Stimulated activated naive CD8-positive, alpha-beta T cell treated with anti-CD3 and anti-CD28 coated beads, Interleukin-15, amount 100 ng/mL, for 72 hours (primary cell): ENCODE measurements at regions not wholly inside any gene's neighbourhood (a gene's known extent, or its start where the extent isn't known, plus 50 kb on each side); places are given as distances from the start of the nearest gene placed in this dataset.

Experiments used
- ATAC-seq: fragments of 150-1000 bp; cut with Tn5 transposase; 2 replicates; pipeline ENCODE4 v1.10.0; 2021; ENCODE audit warnings: mild to moderate bottlenecking, moderate library complexity
- DNase-seq, 2 donors: peaks; one replicate each; pipeline ENCODE4 v3.0.0; 2021 to 2022
- H3K27ac Mint-ChIP-seq, 2 donors: one replicate each; pipeline ENCODE4 v1.8.0; 2022; ENCODE audit warnings: mild to moderate bottlenecking in 2 of 2, mixed read lengths in 2 of 2, moderate library complexity in 2 of 2
- H3K27me3 Mint-ChIP-seq: one replicate; pipeline ENCODE4 v1.8.0; 2022; ENCODE audit warnings: mixed read lengths
- H3K4me1 Mint-ChIP-seq: one replicate; pipeline ENCODE4 v1.8.0; 2022; ENCODE audit warnings: mild to moderate bottlenecking, mixed read lengths
- H3K4me3 Mint-ChIP-seq, 2 donors: one replicate each; pipeline ENCODE4 v1.8.0; 2022; ENCODE audit warnings: mild to moderate bottlenecking in 2 of 2, mixed read lengths in 2 of 2, moderate library complexity in 1 of 2
- H3K9me3 Mint-ChIP-seq, 2 donors: one replicate each; pipeline ENCODE4 v1.8.0; 2022; ENCODE audit warnings: mixed read lengths in 2 of 2

DNA sequence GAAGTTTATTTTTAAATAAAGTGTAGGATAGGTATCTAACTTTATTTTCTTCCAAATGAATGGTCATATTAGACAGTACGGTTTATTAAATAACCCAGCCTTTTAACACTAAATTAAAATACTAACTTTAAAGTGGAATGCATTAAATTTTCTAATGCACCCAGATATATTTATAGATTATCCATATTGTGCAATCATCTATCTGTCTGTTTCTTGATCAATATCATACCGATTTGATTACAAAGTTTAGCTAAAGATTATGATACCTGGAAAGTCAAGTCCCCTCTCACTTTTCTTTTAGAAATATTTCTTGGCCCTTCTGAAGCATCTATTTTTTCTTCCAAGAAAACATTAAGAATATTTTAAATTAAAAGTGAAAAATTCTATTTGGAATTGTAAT, 124.3 kb upstream of the PDE5A start:
- H3K27me3 Mint-ChIP-seq = no peaks in the 10 kb centered on the region
- no peak for ATAC-seq
- H3K4me1 Mint-ChIP-seq = no peaks in the 10 kb centered on the region
- H3K27ac Mint-ChIP-seq = no peak overlapping the region
- H3K4me3 Mint-ChIP-seq = no peak overlapping the region
- no peak for DNase-seq
- H3K9me3 Mint-ChIP-seq = no peaks in the 10 kb centered on the region

GRCh38 chr4:119750771-119751170, 122.2 kb upstream of the PDE5A start:
- Mint-ChIP-seq H3K27me3 (no peaks in the 10 kb centered on the region), H3K4me3 (no peak overlapping the region), H3K27ac (no peak overlapping the region), H3K9me3 (no peaks in the 10 kb centered on the region), H3K4me1 (no peaks in the 10 kb centered on the region)
- ATAC-seq (no peak), DNase-seq (no peak)

GRCh38 chr4:119750048-119750447, 121.4 kb upstream of the PDE5A start:
- no peak overlapping the region for H3K27ac Mint-ChIP-seq

GRCh38 chr4:119748853-119749252, 120.2 kb upstream of the PDE5A start:
- H3K9me3 Mint-ChIP-seq = no peaks in the 10 kb centered on the region
- H3K4me3 Mint-ChIP-seq = no peak overlapping the region
- no peak for DNase-seq
- peaks cover 3% of the 10 kb centered on the region for H3K27me3 Mint-ChIP-seq
- no peak overlapping the region for H3K27ac Mint-ChIP-seq
- ATAC-seq = no peak
- H3K4me1 Mint-ChIP-seq = no peaks in the 10 kb centered on the region

More at GRCh38 chr4:119750048-119750447, 121.4 kb upstream of the PDE5A start:
- Mint-ChIP-seq H3K9me3 (no peaks in the 10 kb centered on the region), H3K4me3 (no peak overlapping the region), H3K27me3 (no peaks in the 10 kb centered on the region), H3K4me1 (no peaks in the 10 kb centered on the region)
- ATAC-seq (no peak), DNase-seq (no peak)

- no peak overlapping the region for H3K4me3 Mint-ChIP-seq
- H3K4me1 Mint-ChIP-seq = no peaks in the 10 kb centered on the region
- H3K9me3 Mint-ChIP-seq = no peaks in the 10 kb centered on the region
- H3K27ac Mint-ChIP-seq = no peak overlapping the region
- ATAC-seq (no peak), DNase-seq (no peak)
- H3K27me3 Mint-ChIP-seq = peaks cover 7% of the 10 kb centered on the region
These were observed 118.3 kb upstream of the PDE5A start for GRCh38 chr4:119746951-119747350.

DNA sequence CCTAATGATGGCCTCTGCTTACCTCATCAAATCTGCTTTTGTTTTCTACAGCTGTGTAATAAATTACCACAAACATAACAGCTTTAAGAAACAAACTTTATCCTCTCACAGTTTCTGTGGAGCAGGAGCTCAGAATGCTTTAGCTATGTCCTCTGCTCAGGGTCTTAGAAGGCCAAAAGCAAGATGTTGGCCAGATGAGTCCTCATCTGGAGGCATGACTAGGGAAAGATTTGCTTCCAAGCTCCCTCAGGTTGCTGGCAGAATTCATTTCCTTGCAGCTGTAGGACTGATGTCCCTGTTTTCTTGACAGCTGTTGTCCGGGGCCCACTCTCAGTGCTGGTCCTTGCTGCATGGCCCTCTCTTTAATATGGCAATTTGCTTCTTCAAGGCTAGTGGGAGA, 116.7 kb upstream of the PDE5A start:
- no peaks in the 10 kb centered on the region for H3K9me3 Mint-ChIP-seq
- DNase-seq (no peak), ATAC-seq (no peak)
- peaks cover 7% of the 10 kb centered on the region for H3K27me3 Mint-ChIP-seq
- no peaks in the 10 kb centered on the region for H3K4me1 Mint-ChIP-seq
- no peak overlapping the region for H3K4me3 Mint-ChIP-seq
- H3K27ac Mint-ChIP-seq = no peak overlapping the region

- H3K9me3 Mint-ChIP-seq = no peaks in the 10 kb centered on the region
These were observed 116.0 kb upstream of the PDE5A start for GRCh38 chr4:119744580-119744979.

DNA sequence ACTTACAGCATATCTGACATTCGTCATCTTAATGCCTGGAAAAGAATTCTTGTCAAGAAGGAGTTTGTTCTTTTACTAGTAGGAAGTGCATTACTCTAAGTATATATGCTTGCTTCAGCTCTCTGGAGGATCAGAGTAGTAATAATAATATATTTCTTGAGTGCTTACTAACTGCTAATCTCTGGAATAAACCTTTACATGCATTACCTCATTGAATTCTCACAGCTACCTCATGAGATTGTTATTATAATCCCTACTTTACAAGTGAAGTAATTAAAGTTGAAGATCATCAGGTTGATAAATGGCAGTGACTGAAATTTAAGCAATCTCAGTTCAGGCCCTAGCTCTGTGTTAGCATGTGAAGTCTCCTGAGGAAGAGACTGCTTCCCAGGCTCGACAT, 115.0 kb upstream of the PDE5A start:
- no peaks in the 10 kb centered on the region for H3K4me1 Mint-ChIP-seq
- DNase-seq (no peak), ATAC-seq (no peak)
- H3K4me3 Mint-ChIP-seq = no peak overlapping the region
- H3K27ac Mint-ChIP-seq = no peak overlapping the region
- peaks cover 7% of the 10 kb centered on the region for H3K27me3 Mint-ChIP-seq
- no peaks in the 10 kb centered on the region for H3K9me3 Mint-ChIP-seq

More at GRCh38 chr4:119744580-119744979, 116.0 kb upstream of the PDE5A start:
- H3K4me1 Mint-ChIP-seq = no peaks in the 10 kb centered on the region
- H3K27ac Mint-ChIP-seq = no peak overlapping the region
- H3K4me3 Mint-ChIP-seq = no peak overlapping the region
- ATAC-seq (no peak), DNase-seq (no peak)
- H3K27me3 Mint-ChIP-seq = peaks cover 7% of the 10 kb centered on the region

DNA sequence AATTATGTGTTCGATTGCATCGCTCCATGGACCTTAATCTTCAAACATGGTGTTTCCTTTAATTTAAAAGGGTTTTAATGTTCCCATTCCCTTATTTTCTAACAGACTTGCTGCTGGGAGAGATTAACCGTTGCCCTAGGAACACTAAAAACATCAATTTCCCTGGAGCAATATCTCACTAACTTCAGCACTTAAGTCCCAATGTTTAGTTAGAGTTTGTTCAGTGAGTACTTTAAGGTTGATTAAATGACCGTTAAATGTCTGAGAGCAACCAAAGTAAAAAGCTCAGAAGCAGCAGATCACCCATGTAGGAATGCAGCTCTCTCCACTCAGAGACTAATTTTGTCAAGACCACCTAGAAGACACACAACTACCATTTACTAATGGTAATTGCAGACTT, 111.2 kb upstream of the PDE5A start:
- H3K27me3 Mint-ChIP-seq = peaks cover 11% of the 10 kb centered on the region
- ATAC-seq (no peak), DNase-seq (no peak)
- no peak overlapping the region for H3K4me3 Mint-ChIP-seq
- no peaks in the 10 kb centered on the region for H3K9me3 Mint-ChIP-seq
- H3K27ac Mint-ChIP-seq = no peak overlapping the region
- H3K4me1 Mint-ChIP-seq = no peaks in the 10 kb centered on the region

DNA sequence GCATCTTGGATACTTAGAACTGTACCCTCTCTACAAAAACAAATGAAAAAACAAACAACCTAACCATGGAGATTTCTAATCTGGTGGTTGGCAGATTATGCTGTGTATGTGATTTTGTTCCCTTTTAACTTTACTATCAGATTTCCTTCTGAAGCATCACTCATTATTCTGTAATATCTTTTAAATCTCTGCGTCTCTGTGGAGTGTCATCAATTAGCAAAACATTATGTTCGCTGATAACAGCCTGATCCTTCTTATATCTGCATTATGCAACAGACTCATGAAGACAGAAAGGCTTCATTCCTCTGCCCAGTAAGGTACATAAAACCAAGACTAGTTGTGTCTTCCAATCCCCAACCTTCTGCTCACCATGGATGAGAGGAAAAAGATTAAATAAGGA, 110.3 kb upstream of the PDE5A start:
- no peaks in the 10 kb centered on the region for H3K9me3 Mint-ChIP-seq
- peaks cover 17% of the 10 kb centered on the region for H3K27me3 Mint-ChIP-seq
- DNase-seq (no peak), ATAC-seq (no peak)
- H3K4me1 Mint-ChIP-seq = no peaks in the 10 kb centered on the region
- no peak overlapping the region for H3K27ac Mint-ChIP-seq
- H3K4me3 Mint-ChIP-seq = no peak overlapping the region

DNA sequence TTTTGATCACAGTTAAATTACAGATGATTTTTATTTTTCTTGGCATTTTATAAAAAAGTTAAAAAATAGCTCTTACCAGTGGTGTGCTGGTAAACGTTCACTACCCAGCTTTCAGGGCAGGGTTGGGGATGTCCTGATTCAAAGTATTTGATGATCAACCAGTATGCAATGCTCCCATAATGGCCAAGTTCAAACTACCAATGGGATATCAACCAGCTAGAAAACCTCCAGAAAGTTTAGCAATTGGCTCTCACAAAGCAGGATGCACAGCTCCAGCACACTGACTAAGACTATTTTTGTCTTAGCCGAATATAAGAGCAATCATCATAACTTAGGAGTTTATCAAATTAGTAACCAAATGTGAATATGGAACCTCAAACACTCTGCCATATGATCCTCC, 108.0 kb upstream of the PDE5A start:
- ATAC-seq (no peak), DNase-seq (no peak)
- Mint-ChIP-seq H3K27me3 (peaks cover 15% of the 10 kb centered on the region), H3K4me1 (no peaks in the 10 kb centered on the region), H3K4me3 (no peak overlapping the region), H3K9me3 (no peaks in the 10 kb centered on the region), H3K27ac (no peak overlapping the region)

DNA sequence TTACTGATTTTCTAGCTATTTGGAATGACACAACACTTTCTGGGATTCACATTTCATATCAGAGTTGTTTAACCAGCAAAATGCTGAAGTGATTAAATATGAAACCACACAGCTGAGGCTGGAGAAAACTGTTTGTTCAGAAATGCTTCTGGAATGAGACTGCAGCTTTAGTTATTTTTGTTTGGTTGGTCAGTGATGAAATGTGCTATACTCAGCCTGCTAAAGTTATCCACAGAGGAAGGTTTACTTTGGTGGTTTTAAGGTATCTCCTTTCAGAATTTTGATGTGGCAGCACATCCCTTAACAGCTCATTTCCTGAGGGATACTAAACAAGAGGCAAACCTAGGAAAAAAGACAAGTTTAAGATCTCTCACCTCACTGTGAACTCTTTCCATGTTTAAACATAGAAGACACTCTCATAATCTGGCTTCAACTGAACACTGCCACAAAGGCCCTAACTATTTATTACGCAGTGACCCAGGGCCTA, 106.6 kb upstream of the PDE5A start:
- H3K27ac Mint-ChIP-seq = no peak overlapping the region
- H3K4me1 Mint-ChIP-seq = no peaks in the 10 kb centered on the region
- DNase-seq (no peak), ATAC-seq (no peak)
- no peak overlapping the region for H3K4me3 Mint-ChIP-seq
- no peaks in the 10 kb centered on the region for H3K9me3 Mint-ChIP-seq
- H3K27me3 Mint-ChIP-seq = peaks cover 15% of the 10 kb centered on the region

- peaks cover 21% of the 10 kb centered on the region for H3K27me3 Mint-ChIP-seq
- H3K9me3 Mint-ChIP-seq = peaks cover 0 to 7% of the 10 kb centered on the region in 2 donors
- no peak for DNase-seq
- ATAC-seq = no peak
- H3K4me3 Mint-ChIP-seq = no peak overlapping the region
- H3K4me1 Mint-ChIP-seq = no peaks in the 10 kb centered on the region
- no peak overlapping the region for H3K27ac Mint-ChIP-seq
These were observed 104.8 kb upstream of the PDE5A start for GRCh38 chr4:119733431-119733830.

DNA sequence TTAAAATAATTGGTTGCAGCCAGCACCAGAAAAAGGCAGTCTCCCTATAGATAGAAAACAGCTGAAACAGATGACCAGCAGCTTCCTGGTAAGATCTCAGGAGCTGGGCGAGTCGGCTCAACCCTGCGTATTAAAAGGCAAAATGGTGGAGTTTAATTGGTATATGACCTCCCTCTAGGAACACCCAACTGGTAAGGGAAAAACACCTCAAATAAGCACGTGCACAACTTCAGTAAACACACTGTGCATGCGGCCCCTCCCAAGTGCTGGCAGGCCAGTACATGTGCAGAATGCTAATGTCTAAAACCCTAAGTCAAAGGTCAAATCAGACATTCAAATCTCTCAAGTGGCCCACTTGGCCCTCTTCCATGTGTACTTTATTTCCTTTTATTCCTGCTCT, 103.2 kb upstream of the PDE5A start:
- Mint-ChIP-seq H3K9me3 (peaks cover 0 to 10% of the 10 kb centered on the region in 2 donors), H3K27ac (no peak overlapping the region), H3K4me3 (no peak overlapping the region), H3K4me1 (no peaks in the 10 kb centered on the region), H3K27me3 (peaks cover 21% of the 10 kb centered on the region)
- ATAC-seq (no peak), DNase-seq (no peak)

- no peak for DNase-seq
- H3K4me1 Mint-ChIP-seq = no peaks in the 10 kb centered on the region
- no peak for ATAC-seq
- peaks cover 0 to 10% of the 10 kb centered on the region in 2 donors for H3K9me3 Mint-ChIP-seq
- no peak overlapping the region for H3K4me3 Mint-ChIP-seq
- peaks cover 21% of the 10 kb centered on the region for H3K27me3 Mint-ChIP-seq
- no peak overlapping the region for H3K27ac Mint-ChIP-seq
These were observed 102.6 kb upstream of the PDE5A start for GRCh38 chr4:119731146-119731742.

DNA sequence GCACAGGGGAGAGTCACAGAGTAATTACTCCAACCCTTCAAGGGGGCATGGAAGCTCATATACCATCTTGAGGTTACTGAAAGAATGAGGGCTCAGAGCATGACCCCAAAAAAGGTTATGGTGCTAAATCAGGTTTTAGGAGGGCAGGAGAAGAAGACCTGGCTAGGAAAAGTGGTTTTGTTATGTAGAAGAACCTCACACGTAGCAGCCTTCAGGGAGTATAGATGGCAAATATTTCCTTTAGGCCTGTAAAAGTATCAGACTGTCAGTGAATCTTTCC, 102.0 kb upstream of the PDE5A start:
- H3K4me1 Mint-ChIP-seq = no peaks in the 10 kb centered on the region
- peaks cover 0 to 10% of the 10 kb centered on the region in 2 donors for H3K9me3 Mint-ChIP-seq
- no peak overlapping the region for H3K4me3 Mint-ChIP-seq
- DNase-seq = no peak
- ATAC-seq = no peak
- peaks cover 21% of the 10 kb centered on the region for H3K27me3 Mint-ChIP-seq
- no peak overlapping the region for H3K27ac Mint-ChIP-seq
